ENCODE measurements at regions not wholly inside any gene's neighbourhood (a gene's known extent, or its start where the extent isn't known, plus 50 kb on each side); places are given as distances from the start of the nearest gene placed in this dataset.

DNA sequence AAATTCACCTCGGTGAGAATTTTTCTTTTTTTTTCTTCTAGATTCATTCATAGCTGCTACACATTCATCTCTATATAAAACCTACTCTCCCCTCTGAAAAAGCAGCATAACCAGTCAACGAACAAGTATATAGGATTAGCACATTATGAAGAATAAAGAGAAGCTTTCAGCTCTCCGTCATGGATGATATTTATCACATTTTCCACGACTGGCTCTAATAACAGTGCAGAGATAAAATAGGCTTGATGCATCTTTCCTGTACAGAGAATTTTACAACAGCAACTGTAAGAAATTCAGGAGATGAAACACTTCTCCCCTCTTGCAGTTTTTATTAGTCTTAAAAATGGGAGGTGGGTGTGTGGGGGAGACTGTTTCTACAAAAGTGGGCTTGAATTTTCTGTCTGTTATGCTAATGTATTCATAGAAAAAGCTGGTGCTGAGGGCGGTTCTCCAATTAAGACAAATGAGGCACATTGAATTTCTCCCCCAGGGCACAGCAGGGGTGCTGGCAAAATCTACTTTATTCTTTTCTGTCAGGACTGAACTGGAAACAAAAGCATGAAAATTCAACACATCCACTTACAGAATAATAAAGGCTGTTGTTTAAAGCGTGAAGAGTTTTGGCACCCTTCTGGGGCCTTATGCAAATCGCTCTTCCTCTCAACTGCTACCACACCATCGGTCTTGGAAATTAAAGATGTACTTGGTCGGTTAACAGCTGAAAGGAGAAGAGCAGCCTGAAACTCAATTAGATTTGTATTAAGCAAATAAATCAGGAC lies 233.9 kb upstream of the ZNF608 start:
- TF ChIP-seq, protein P1, sequence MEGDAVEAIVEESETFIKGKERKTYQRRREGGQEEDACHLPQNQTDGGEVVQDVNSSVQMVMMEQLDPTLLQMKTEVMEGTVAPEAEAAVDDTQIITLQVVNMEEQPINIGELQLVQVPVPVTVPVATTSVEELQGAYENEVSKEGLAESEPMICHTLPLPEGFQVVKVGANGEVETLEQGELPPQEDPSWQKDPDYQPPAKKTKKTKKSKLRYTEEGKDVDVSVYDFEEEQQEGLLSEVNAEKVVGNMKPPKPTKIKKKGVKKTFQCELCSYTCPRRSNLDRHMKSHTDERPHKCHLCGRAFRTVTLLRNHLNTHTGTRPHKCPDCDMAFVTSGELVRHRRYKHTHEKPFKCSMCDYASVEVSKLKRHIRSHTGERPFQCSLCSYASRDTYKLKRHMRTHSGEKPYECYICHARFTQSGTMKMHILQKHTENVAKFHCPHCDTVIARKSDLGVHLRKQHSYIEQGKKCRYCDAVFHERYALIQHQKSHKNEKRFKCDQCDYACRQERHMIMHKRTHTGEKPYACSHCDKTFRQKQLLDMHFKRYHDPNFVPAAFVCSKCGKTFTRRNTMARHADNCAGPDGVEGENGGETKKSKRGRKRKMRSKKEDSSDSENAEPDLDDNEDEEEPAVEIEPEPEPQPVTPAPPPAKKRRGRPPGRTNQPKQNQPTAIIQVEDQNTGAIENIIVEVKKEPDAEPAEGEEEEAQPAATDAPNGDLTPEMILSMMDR (IDR thresholded peaks at IDR 0.05) = no peak
- TF ChIP-seq POLR2A (IDR thresholded peaks at IDR 0.05) = no peak

All from lower leg skin (tissue), 3 donors.